ENCODE measurements at regions not wholly inside any gene's neighbourhood (a gene's known extent, or its start where the extent isn't known, plus 50 kb on each side); places are given as distances from the start of the nearest gene placed in this dataset.
"Not testable (repeated sequence)": the region's sequence is repeated elsewhere in the genome, so short reads cannot be mapped to it uniquely, and the experiment has no call there.

DNA sequence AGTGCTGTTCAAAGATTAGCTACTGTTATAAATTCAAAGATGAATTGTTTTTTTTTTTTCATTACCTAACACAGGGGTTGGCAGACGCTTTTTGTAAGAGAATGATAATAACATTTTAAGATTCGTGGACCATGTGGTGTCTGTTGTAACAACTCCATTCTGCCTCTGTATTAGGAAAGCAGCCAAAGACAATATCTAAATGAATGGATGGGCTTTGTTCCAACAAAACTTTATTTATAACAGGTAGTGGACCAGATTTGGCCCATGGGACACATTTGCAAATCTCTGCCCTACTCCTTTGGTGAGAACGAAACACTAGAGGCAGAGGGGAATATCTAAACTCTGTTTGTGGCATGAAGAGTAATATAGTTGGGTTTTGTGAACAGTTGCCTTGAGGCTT, 83.6 kb upstream of the BLID start:
- H3K4me1 ChIP-seq (replicated peaks in 1 of 2) = peaks cover 0 to 5% of the 10 kb centered on the region in 2 donors
- no peak for TF ChIP-seq POLR2A (IDR thresholded peaks at IDR 0.05)
- TF ChIP-seq, protein P1, sequence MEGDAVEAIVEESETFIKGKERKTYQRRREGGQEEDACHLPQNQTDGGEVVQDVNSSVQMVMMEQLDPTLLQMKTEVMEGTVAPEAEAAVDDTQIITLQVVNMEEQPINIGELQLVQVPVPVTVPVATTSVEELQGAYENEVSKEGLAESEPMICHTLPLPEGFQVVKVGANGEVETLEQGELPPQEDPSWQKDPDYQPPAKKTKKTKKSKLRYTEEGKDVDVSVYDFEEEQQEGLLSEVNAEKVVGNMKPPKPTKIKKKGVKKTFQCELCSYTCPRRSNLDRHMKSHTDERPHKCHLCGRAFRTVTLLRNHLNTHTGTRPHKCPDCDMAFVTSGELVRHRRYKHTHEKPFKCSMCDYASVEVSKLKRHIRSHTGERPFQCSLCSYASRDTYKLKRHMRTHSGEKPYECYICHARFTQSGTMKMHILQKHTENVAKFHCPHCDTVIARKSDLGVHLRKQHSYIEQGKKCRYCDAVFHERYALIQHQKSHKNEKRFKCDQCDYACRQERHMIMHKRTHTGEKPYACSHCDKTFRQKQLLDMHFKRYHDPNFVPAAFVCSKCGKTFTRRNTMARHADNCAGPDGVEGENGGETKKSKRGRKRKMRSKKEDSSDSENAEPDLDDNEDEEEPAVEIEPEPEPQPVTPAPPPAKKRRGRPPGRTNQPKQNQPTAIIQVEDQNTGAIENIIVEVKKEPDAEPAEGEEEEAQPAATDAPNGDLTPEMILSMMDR (IDR thresholded peaks at IDR 0.05) = no peak
- H3K27ac ChIP-seq = no peak overlapping the region
- no peaks in the 10 kb centered on the region for H3K27me3 ChIP-seq
- no peaks in the 10 kb centered on the region for H3K36me3 ChIP-seq (replicated peaks in 1 of 2)
- DNase-seq = no peak
- no peak overlapping the region for H3K4me3 ChIP-seq
- H3K9me3 ChIP-seq (replicated peaks in 1 of 3) = no peaks in the 10 kb centered on the region
- WGBS, 4 donors = 60 to 81% (median 71%) methylated on average over 3 of the region's 3 CpGs
- intact Hi-C loops (cut with DNase I) = loop anchor here (5.0 to 10.0 kb wide), 3 partner anchors 95 to 547 kb away; no protein-coding TSS in a partner anchor

DNA sequence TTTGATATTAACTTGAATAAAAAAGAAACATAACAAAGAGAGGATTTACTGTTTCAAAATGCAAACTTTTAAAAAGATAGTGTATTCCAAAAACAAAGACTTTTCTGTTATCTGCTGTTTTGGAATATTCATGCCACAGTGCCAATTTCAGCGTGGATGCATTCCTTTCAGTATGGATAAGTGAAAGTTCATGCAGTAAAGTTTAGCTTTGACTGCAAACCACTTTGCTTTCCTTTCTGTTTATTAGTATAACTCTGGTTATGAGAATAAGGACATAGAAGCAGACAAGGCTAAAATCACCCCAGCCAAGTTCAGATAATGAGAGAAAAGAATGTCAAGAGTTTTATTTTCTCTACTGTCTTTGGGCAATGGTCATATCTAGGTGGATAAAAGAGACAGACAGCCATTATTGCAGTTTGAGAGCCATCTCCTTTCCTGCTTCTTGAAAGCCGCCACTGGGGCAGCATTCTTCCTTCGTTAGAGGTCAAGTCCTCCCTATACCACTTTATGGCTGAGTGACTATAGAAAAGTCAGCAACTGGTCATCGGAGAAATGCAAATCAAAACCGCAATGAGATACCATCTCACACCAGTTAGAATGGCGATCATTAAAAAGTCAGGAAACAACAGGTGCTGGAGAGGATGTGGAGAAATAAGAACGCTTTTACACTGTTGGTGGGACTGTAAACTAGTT, 82.4 kb upstream of the BLID start:
- Histone ChIP-seq H3K27me3 (no peaks in the 10 kb centered on the region), H3K9me3 (replicated peaks in 1 of 3) (no peaks in the 10 kb centered on the region), H3K27ac (no peak overlapping the region), H3K36me3 (replicated peaks in 1 of 2) (no peaks in the 10 kb centered on the region), H3K4me3 (no peak overlapping the region), H3K4me1 (replicated peaks in 1 of 2) (peaks cover 0 to 5% of the 10 kb centered on the region in 2 donors)
- intact Hi-C loops (cut with DNase I) = no loop called here
- no peak for DNase-seq
- 89 to 92% (median 90%) methylated on average over 7 of the region's 7 CpGs for WGBS, 4 donors
- TF ChIP-seq, protein P1 (IDR thresholded peaks at IDR 0.05) = no peak
- TF ChIP-seq POLR2A (IDR thresholded peaks at IDR 0.05) = no peak

DNA sequence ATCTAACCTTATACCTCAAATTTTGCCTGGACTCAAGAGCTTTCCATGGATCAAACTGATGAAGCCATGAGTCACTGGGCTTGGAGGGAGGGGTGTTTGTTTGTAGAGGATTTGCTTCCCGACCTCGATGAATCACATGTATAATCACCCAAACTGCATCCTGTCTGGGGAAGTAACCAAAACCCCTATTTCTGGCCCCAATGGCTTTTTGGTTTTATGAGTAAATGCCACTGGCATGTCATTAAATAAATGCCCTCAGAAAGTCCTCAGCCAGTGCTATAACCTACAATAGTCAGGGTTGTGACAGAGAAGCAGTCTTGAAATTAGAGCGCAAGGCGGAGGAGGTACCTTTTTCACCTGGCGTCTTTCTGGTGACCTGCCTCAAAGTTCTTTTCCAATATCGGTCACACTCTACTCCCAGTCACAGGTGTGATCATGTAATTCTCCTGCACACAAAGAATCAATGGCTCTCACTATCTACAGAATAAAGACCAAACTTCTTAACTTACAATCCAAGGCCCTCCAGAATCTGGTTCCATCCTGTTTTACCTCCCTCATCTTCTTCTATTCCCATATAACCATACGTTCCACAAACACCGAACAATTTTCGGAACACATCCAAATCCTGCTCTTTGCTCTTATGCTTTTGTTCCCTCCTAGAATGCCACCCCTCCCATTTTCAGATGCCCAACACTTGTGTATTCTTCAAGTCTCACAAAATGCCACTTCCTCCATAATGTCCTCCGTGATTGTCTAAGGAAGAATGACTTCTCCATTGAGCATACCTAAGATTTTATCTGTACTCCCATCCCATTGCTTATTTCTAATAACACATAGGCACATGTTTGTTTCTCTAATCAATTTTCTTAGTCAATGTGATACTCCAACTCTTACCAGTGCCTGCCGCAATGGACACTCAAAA, 81.3 kb upstream of the BLID start:
- Histone ChIP-seq H3K27ac (peak overlapping the region in 1 of 5 donors; percentile 2), H3K27me3 (no peaks in the 10 kb centered on the region), H3K9me3 (replicated peaks in 1 of 3) (no peaks in the 10 kb centered on the region), H3K4me3 (no peak overlapping the region), H3K4me1 (replicated peaks in 1 of 2) (peaks cover 0 to 5% of the 10 kb centered on the region in 2 donors), H3K36me3 (replicated peaks in 1 of 2) (no peaks in the 10 kb centered on the region)
- TF ChIP-seq POLR2A (IDR thresholded peaks at IDR 0.05) = no peak
- TF ChIP-seq, protein P1 (IDR thresholded peaks at IDR 0.05) = no peak
- DNase-seq = peak; percentile 27 to 78 (median 67)
- WGBS, 4 donors = 75 to 77% (median 76%) methylated on average over 11 of the region's 11 CpGs
- intact Hi-C loops (cut with DNase I) = no loop called here

DNA sequence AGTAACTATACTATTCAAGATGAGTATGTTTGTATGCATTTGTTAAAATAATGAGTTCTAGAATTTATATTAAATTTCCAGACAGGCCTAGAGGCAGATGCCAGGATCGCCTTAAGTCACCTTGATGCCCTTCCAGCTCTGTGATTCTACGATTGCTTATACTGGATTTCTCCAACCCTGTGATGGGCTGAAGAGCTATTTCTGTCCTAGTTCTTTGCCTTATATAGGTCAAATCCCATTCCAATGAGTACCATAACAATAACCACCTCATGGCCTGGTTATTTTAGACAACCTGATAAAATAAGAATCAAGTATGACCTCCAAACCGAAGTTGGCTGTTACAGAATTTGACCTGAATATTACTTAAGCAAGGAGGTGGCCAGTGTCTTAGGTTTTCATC, 79.8 kb upstream of the BLID start:
- TF ChIP-seq, protein P1 (IDR thresholded peaks at IDR 0.05) = no peak
- TF ChIP-seq POLR2A (IDR thresholded peaks at IDR 0.05) = no peak
- DNase-seq = no peak
- Histone ChIP-seq H3K9me3 (replicated peaks in 1 of 3) (no peaks in the 10 kb centered on the region), H3K27ac (no peak overlapping the region), H3K4me1 (replicated peaks in 1 of 2) (peaks cover 0 to 5% of the 10 kb centered on the region in 2 donors), H3K27me3 (no peaks in the 10 kb centered on the region), H3K4me3 (no peak overlapping the region), H3K36me3 (replicated peaks in 1 of 2) (no peaks in the 10 kb centered on the region)
- intact Hi-C loops (cut with DNase I) = no loop called here
- 77 to 84% (median 78%) methylated on average over 3 of the region's 3 CpGs for WGBS, 4 donors

DNA sequence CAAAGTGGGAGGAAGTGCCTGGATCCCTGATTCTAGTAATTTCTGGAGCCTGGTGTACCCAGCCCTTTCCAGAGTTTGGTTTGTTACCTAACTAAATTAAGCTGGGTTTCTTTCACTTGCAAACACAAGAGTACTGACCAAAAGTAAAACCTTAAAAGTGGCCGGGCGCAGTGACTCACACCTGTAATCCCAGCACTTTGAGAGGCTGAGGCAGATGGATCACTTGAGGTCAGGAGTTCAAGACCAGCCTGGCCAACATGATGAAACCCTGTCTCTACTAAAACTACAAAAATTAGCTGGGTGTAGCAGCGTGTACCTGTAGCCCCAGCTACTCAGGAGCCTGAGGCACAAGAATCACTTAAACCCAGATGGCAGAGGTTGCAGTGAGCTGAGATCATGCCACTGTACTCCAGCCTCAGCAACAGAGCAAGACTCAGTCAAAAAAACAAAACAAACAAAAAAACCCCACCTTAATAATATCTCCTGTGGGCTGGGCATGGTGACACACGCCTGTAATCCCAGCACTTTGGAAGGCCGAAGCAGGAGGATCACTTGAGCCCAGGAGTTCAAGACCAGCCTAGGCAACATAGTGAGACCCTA, 78.0 kb upstream of the BLID start:
- intact Hi-C loops (cut with DNase I); H3K36me3 ChIP-seq (replicated peaks in 1 of 2); H3K4me3 ChIP-seq; H3K27me3 ChIP-seq; DNase-seq; H3K9me3 ChIP-seq (replicated peaks in 1 of 3); H3K4me1 ChIP-seq (replicated peaks in 1 of 2); H3K27ac ChIP-seq: not testable (repeated sequence)
- 81 to 92% (median 86%) methylated on average over 5 of the region's 5 CpGs for WGBS, 4 donors

All from adrenal gland (tissue), 9 donors.